ENCODE measurements at regions not wholly inside any gene's neighbourhood (a gene's known extent, or its start where the extent isn't known, plus 50 kb on each side); places are given as distances from the start of the nearest gene placed in this dataset.

DNA sequence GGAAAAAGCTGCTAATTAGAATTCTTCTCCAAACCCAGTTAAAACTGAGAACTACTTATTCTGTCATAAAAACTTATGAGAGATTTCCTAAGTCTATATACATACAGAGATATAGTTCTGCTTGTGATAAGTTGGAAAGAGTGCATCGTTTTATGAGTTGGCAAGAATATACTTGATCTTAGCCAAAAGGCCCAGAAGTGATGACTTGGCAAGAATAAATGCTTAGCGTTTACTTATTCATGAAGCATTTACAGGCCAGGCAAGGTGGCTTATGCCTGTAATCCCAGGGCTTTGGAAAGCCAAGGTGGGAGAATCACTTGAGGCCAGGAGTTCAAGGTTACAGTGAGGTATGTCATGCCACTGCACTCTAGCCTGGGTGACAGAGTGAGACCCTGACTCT lies 81.7 kb downstream of the CYB561 start:
- TF ChIP-seq, protein P1, sequence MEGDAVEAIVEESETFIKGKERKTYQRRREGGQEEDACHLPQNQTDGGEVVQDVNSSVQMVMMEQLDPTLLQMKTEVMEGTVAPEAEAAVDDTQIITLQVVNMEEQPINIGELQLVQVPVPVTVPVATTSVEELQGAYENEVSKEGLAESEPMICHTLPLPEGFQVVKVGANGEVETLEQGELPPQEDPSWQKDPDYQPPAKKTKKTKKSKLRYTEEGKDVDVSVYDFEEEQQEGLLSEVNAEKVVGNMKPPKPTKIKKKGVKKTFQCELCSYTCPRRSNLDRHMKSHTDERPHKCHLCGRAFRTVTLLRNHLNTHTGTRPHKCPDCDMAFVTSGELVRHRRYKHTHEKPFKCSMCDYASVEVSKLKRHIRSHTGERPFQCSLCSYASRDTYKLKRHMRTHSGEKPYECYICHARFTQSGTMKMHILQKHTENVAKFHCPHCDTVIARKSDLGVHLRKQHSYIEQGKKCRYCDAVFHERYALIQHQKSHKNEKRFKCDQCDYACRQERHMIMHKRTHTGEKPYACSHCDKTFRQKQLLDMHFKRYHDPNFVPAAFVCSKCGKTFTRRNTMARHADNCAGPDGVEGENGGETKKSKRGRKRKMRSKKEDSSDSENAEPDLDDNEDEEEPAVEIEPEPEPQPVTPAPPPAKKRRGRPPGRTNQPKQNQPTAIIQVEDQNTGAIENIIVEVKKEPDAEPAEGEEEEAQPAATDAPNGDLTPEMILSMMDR (IDR thresholded peaks at IDR 0.05): no peak
- no peak for TF ChIP-seq POLR2A (IDR thresholded peaks at IDR 0.05)
